ENCODE measurements at regions not wholly inside any gene's neighbourhood (a gene's known extent, or its start where the extent isn't known, plus 50 kb on each side); places are given as distances from the start of the nearest gene placed in this dataset.

GRCh38 chr13:85174291-85174690 is 624.9 kb downstream of the SLITRK6 start:
- TF ChIP-seq, protein P1, sequence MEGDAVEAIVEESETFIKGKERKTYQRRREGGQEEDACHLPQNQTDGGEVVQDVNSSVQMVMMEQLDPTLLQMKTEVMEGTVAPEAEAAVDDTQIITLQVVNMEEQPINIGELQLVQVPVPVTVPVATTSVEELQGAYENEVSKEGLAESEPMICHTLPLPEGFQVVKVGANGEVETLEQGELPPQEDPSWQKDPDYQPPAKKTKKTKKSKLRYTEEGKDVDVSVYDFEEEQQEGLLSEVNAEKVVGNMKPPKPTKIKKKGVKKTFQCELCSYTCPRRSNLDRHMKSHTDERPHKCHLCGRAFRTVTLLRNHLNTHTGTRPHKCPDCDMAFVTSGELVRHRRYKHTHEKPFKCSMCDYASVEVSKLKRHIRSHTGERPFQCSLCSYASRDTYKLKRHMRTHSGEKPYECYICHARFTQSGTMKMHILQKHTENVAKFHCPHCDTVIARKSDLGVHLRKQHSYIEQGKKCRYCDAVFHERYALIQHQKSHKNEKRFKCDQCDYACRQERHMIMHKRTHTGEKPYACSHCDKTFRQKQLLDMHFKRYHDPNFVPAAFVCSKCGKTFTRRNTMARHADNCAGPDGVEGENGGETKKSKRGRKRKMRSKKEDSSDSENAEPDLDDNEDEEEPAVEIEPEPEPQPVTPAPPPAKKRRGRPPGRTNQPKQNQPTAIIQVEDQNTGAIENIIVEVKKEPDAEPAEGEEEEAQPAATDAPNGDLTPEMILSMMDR (IDR thresholded peaks at IDR 0.05; ENCODE audit: low read depth, low read length) = no peak
- DNase-seq (ENCODE audit: extremely low read depth, low read depth) = no peak

GRCh38 chr13:85170372-85170771 is 628.8 kb downstream of the SLITRK6 start:
- TF ChIP-seq, protein P1 (IDR thresholded peaks at IDR 0.05; ENCODE audit: low read depth, low read length) = no peak
- no peak for DNase-seq (ENCODE audit: extremely low read depth, low read depth)

GRCh38 chr13:85166891-85167290 is 632.3 kb downstream of the SLITRK6 start:
- TF ChIP-seq, protein P1 (IDR thresholded peaks at IDR 0.05; ENCODE audit: low read depth, low read length) = no peak
- no peak for DNase-seq (ENCODE audit: extremely low read depth, low read depth)

DNA sequence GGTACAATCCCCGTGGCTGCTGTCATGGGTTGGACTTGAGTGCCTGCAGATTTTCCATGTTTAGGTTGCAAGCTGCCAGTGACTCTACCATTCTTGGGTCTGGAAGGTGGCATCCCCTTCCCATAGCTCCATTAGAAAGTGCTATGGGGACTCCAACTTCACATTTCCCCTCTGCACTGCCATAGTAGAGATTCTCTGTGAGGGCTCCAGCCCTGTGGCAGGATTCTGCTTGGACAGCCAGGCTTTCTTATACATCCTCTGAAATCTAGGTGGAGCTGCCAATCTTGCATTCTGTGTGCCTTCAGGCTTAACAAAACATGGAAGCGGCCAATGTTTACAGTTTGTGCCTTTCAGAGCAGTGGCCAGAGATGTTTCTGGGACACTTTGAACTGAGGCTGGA is 636.2 kb downstream of the SLITRK6 start:
- TF ChIP-seq, protein P1 (IDR thresholded peaks at IDR 0.05; ENCODE audit: low read depth, low read length) = no peak

GRCh38 chr13:85148009-85148408 is 651.2 kb downstream of the SLITRK6 start:
- TF ChIP-seq, protein P1 (IDR thresholded peaks at IDR 0.05; ENCODE audit: low read depth, low read length) = no peak
- DNase-seq (ENCODE audit: extremely low read depth, low read depth) = no peak

More for the DNA sequence above, 636.2 kb downstream of the SLITRK6 start:
- no peak for DNase-seq (ENCODE audit: extremely low read depth, low read depth)

- TF ChIP-seq, protein P1 (IDR thresholded peaks at IDR 0.05; ENCODE audit: low read depth, low read length) = no peak
- no peak for DNase-seq (ENCODE audit: extremely low read depth, low read depth)
Observed at GRCh38 chr13:85142351-85142927, 656.8 kb downstream of the SLITRK6 start.

DNA sequence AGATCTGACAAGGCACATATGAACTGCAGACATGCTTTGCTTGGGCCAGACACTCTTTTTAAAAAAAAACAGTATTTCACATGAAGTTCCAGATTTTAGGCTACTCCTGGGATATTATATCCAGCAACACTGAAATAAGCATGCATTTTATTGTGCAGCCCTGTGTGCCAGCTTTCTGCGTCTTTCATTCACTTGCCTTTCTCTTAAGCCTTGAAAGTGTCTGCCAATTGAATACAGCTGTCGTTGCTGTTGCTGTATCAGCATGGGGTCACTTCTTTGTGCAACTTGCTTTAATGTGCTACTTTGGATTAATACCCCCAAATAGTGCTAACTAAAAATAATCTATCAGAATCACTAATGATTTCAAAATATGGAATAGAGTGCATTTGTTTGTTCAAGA is 657.8 kb downstream of the SLITRK6 start:
- no peak for DNase-seq (ENCODE audit: extremely low read depth, low read depth)
- TF ChIP-seq, protein P1 (IDR thresholded peaks at IDR 0.05; ENCODE audit: low read depth, low read length) = no peak

Data from AG09319 (cell line).